OCI-LY7 (cell line): ENCODE measurements at regions not wholly inside any gene's neighbourhood (a gene's known extent, or its start where the extent isn't known, plus 50 kb on each side); places are given as distances from the start of the nearest gene placed in this dataset.

Experiments
- CTCF ChIP-seq: fragments of 200-600 bp; sonication (generic); conservative IDR thresholded peaks from 2 replicates; pipeline ENCODE4 v1.5.1; 2014; ENCODE audit warnings: mild to moderate bottlenecking, antibody characterized with exemption, low read length, moderate library complexity, mixed read lengths
- EZH2phosphoT487 ChIP-seq: fragments of 200-600 bp; sonication (generic); IDR thresholded peaks from 2 replicates; pipeline ENCODE4 v1.6.1; 2018; ENCODE audit warnings: low read depth, borderline replicate concordance, mild to moderate bottlenecking, mixed run types, antibody characterized with exemption, low read length, moderate library complexity, mixed read lengths

- no peak for TF ChIP-seq CTCF
- no peak for TF ChIP-seq EZH2phosphoT487
These were observed 803.6 kb upstream of the ADGRL3 start for GRCh38 chr4:60396341-60397049.
